ENCODE measurements at regions not wholly inside any gene's neighbourhood (a gene's known extent, or its start where the extent isn't known, plus 50 kb on each side); places are given as distances from the start of the nearest gene placed in this dataset.
A peak's percentile ranks its signal among the peaks of the same experiment; 100 is the strongest.

DNA sequence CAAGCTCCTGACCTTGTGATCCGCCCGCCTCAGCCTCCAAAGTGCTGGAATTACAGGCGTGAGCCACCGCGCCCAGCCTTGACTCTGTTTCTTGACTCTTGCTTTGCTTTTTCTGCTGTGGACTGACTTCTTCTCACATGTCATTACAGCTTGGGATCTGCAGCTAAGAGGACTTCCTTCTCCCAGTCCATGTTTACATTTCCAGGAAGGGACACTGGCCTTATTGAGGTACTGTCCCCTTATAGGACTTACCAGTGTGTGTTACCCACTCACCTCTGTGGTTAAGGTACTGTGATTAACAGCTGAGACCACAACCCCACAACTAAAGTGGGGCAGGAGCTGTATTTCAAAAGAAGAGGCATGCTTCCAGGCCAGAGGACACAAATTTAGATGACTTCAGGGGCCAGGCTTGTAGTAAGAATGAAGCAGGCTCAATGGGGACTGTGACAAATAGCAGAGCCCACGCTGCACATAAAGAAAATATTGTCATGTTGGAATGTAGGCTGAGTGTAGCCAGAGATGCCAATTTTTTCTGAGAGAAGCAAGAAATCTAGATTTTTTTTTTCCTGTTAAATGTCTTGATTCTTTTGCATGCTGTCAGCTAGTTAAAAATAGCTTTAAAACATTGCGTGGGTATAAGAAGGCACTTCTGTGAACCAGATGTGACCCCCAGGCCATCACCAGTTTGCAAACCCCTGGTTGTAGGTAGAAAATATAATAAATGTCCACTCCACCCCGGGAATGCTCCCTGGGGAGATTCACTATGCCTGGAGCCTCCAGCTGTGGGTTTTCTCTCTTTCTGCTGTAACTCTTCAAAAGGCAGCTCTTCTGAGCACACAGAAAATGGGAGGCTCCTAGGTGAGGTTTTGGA is 75.0 kb downstream of the PTPDC1 start:
- no peak for DNase-seq

DNA sequence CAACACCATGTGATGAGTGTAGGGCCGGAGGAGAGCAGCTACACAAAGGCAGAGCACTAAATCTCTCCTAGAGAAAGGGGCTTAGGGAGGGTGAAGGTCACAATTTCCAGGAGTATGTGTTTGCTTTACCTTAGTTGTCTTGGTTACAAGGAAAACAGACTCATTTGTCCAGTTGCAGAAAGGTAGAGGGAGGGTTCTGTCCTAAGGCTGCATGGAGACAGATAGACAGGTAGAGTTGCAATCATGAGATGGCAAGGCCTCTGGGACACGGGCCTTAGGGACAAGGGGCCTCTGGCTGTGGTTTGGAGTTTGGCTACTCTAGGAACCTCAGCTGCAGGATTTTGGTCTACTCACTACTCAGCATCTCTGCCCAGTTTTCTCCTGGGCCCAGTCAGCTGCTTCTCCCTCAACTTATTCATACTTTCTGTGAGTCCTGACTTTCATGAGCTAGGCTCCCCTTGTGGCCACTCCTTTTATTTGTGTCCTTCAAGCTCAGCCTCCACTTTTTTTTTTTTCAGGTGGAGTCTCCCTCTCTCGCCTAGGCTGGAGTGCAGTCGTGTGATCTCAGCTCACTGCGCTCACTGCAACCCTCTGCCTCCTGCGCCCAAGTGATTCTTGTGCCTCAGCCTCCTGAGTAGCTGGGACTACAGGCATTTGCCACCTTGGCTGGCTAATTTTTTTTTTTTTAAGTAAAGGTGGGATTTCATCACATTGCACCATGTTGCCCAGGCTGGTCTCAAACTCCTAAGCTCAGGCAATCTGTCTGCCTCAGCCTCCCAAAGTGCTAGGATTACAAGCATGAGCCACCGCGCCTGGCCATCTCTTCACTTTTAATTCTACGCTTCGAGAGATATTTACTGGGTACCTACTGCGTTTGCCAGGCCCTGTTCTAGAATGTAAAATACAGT is 76.6 kb downstream of the PTPDC1 start:
- DNase-seq = no peak

DNA sequence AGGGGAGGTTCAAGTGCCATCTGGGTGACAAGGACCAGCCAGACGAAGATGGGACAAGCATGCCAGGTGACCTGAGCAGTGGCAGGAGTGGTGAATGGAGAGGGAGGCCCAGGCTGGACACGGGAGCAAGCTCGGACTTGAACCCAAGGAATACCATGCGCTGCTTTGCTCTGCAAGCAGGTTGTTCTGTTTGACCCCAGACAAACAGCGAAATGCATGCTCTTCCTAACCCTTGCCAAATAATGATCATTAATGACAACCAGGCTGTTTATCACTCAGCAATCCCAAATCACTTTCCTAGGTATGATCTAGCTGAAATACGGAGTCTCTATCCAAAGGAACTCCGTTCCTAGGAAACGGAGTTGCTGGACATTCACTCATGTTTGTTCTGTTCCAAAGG is 77.4 kb downstream of the PTPDC1 start:
- DNase-seq = no peak

DNA sequence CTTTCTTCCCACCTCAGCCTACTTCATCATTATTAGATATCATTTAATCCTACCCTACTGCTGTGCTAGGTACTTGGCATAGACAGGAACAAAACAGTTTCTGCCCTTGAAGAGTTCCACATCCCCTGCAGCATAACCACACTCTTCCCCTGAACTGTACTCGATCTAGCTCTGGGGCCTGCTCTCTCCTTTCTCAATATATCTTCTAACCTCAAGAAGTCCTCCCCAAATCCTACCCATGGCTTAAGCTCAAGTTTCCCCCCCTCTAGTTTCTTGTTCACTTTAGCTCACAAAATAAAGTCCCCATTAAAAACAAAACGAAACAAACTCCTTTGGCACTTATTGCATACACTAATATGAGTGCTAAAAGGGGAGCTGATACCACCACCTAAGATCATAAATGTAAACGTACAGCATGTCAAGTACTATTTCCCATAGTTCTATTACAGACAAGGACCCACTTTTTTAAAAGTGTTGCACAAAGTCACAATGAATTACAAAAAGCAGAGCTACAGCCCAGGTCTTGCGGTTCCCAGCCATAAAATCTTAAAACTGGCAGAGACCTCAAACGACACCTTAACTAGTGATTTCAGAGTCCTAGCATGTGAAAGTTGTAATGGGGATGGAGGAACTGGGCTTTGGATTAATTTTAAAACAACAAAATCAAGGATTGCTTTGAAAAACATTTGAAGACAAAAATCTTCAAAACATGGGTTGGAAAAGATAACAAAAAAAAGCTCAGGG is 80.7 kb downstream of the PTPDC1 start:
- no peak for DNase-seq

DNA sequence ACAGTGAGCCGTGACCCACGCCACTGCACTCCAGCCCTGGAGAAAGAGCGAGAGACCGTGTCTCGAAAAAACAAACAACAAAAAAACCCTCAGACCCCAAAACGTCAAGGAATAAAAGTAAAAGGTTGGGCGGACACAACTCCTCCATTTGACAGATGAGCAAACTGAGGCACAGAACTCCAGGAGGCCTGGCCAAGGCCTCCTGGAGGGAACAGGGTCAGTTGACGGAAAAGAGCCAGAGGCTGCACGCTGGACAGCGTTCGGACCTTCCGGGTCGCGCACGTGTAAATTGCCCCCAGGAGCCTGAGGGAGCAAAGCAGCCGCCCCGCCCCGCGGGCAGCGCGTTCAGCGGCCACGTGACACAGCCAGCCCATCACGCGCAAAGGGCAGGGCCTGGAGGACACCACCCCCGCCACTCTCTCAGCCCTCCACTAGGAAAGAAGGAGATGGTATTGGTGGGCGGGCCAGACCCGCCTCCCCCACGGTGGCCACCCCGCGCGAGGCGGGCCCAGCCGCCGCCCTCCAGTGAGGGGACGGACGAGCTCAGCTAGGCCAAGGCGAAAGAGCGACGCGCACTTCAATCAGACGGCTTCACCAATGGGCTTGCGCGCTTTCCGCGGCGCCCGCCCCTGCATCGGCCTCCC is 81.5 kb downstream of the PTPDC1 start:
- DNase-seq = peak; percentile 94 to 97

DNA sequence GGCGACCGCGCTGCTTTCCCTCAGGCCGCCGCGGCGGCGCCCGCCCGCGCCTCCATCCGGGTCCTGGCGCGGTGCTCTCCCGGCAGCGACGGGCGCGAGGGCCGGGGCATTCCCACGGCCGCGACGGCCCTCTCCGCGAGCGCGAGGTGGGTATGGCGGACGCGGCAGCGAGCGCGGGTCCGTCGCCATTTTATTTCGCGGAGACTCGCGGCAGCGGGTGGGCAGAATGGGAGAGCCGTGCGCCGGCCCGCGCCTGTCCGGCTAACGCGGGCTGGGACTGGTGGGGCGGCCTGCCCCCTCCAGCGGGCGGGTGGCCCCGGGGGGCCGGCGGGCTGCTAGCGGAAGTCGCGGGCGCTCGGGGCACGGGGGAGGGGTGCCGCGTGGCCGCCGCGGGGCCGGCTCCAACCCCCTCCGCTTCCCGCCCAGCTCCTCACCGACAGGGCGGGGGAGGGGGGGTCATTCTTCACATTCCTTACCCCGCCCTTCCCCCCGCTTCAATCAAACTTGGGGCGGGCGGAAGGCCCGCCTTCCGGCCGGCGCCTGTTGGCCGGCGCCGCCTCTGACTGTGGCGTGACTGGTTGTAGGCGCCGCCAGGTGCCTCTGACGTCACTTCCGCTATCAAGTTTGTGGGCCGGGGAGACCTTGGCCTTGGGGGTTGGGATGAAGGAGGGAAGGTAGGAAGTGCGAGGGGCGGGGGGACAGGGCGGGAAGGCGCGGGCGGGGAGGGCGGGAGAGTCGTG is 82.1 kb downstream of the PTPDC1 start:
- peak; percentile 92 to 95 for DNase-seq

DNA sequence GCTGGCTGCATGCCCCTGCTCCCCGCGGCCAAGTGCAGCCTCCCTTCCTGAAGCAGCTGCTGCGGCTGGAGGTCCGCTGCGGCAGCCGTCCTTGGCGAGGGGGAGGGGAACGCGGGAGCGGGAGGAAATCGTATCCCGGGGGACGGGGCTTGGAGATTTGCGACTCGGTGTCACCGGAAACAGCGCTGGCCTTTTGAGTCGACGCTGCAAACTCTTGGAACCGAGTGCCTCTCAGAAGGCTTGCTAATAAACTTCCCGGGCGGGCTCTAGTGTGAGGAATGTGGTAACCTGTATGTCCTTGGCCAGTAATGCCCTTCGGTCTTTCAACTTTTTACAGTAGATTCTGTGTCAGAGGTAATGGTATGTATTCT is 82.7 kb downstream of the PTPDC1 start:
- no peak for DNase-seq

DNA sequence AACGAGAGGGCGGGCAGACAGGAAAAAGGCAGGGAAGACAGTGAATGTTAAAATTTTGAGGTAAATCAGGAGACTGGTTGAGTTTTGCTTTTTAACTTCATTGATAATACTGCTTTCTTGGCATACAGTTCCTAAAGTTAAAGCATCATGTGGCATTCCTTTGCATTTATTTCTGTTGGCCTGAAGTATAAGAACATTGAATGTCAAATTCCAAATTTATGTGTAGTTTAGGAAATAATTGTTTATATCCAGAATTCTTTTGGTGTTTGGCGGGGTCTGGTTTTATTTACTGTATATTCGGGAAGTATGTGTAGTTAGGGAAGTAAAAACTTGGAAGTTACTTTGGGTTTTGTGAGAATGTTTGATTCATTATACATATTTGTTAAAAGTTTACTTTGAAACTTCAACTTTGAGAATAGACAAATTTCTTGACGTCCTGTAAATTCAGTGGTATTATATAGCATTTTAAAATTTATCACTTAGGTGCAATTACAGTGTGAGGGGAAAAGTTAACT is 83.2 kb downstream of the PTPDC1 start:
- DNase-seq = no peak

DNA sequence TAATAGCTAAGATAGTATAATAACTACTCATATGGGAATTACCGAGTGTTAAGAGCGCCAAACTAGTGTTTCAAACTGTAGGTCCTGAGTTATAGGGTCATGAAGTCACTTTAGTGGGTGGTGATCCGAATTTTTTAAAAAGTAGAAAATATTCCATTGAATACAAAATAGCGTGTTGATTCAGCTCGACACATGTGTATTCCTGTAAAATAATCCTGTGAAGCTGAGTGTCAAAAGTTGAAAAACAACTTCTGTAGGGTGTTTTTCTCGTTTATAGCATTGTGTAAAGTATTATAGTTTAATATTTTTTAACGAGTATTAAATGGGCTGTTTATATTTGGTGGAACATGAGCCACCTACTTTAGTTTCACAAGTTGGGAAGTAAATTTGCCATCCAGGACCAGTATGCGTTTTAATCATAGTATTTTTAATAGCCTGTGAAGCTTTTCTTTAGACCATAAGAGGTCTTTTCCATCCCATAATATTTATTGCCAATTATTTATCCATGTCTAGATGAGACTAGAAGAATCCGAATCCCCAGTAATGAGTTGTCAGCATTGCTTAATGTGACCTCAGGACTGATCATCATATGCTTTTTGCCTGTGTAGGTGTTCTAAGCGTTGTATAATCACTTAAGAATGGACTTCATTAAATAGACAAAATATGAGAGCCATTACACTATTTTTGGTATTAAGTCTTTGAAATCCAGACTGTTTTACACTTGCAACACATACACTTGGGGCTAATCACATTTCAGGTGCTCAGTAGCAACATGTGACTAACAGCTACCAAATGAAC is 84.1 kb downstream of the PTPDC1 start:
- no peak for DNase-seq

DNA sequence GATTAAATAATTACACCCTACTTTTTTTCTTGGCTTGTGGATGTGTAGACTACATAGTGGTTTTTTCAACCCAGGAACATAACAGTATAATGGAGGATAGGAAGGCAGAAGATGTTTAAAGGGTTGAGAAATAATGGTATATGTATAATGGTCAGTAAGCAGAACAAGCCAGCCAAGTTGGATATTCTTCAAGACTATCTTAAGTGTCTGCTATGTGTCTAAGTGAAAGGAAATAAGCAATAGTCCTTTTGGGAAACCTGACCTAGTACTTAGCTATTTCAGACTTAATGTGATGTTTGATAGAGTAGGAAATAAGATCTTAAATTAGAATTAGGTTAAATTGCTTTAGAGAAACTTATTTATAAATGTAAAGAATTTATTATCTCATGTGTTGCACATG is 85.7 kb downstream of the PTPDC1 start:
- no peak for DNase-seq

DNA sequence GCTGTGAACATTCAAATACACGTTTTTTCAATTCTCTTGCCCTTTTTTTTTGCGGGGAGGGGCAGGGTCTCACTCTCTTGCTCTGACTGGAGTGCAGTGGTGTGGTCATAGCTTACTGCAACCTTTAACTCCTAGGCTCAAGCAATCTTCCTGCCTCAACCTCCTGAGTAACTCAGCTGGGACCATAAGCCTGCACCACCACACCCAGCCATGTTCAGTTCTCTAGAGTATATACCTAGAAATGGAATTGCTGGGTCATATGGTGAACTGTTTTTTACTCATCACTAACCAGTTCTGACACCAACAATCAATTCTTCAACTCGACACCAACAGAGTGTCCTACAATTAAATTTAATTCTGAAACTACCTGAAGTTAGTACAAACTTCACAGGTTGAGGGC is 85.5 kb upstream of the ZNF169 start:
- DNase-seq = peak; percentile 38 to 55

DNA sequence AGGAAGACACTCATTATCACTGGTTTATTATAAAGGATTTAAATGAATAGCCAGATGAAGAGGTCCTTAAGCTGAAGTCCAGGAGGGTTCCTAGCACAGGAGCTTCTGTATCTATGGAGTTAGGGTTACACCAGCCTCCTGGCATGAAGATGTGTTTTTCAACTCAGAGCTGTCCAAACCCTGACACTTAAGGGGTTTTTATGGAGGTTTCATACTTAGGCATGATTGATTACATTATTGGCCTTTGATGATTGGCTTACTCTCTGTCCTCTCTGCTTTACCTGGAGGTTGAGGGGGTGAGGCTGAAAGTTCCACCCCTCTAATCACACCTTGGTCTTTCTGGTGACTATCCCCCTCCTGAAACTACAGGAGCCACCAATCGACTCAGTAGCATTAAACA is 84.9 kb upstream of the ZNF169 start:
- no peak for DNase-seq

DNA sequence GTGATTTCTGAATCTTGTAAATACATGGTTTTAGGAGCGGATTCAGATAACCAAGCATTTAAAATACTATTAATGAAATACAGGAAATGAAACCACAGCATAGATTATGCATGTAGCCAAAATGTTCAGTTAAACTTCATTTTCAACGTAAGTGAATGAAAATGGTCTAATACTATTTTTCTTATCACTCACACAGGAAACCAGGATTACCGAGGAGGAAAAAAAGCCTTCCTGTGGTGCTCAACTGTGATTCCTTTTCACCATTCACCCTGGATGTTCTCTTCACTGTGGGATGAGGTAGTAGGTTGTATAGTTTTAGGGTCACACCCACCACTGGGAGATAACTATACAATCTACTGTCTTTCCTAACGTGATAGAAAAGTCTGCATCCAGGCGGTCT is 83.4 kb upstream of the ZNF169 start:
- no peak for DNase-seq

DNA sequence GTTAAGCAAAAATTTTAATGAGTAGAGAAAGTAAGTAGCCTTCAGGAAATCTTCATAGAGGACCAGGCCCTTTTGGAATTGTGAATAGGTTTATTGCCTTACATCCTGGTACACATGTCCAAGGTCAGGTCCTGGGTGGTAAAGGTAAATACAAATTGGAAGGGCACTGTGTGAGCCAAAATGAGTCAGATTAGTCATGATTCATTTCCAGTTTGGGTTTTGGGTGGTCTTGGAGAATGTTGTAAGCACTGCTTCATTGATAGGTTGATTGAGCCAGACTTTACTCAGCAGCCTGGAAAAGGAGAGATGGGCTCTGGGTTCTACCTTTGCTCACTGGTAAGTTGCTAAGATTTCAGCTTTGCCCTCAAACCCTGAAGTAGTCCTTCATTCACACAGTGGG is 82.5 kb upstream of the ZNF169 start:
- DNase-seq = no peak

DNA sequence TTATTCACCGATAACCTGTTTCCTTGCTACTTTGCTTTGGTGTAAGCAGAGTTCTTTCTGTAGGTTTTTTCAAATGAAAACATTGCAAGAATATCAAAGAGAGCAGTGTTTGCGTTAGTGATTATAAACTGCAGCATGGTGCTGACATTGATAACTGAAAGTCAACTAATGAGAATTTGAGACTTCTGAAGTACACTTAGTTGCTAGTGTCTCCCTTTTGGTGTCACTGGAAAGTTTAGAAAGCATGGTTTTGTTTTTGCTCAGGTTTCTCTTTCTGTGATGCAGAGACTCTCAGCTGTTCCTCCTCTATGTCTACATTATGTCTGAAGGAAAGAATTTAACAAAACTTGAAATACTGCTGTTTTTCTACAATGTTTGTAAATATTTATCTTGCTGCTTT is 80.2 kb upstream of the ZNF169 start:
- no peak for DNase-seq

DNA sequence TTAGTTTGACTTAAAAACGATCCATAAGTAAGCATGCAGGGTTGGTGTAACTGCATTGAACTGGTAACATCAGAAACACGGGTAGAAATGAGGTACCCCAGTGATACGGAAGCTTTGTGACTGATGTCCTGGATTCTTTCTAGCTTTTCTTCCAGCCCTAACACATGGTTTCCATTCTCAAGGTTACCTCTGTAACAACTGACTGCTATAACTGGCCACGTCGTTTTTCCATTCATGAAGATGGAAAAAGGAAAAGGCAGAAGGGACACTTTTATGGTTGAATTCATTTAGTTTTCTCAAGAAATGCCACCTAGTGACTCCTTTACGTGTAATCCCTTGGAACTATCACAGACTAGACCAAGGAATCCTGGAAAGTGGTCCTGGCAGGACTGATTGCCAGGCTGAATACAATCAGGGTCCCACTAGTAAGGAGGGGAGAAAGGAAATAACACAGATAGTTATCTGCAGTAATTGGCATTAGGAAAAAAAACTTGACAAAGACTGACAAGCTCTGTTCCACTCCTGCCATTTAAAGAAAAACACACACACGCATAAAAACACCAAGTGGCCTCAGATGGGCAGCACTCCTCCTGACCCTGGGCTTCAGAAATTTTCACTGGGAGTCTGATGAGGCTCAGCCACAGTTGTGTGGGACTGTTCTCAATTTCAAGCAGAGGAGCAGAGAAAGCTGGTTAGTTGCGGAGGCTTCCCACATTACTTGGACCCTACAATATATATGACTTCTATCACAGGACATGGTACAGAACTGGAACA is 77.5 kb upstream of the ZNF169 start:
- DNase-seq = no peak

DNA sequence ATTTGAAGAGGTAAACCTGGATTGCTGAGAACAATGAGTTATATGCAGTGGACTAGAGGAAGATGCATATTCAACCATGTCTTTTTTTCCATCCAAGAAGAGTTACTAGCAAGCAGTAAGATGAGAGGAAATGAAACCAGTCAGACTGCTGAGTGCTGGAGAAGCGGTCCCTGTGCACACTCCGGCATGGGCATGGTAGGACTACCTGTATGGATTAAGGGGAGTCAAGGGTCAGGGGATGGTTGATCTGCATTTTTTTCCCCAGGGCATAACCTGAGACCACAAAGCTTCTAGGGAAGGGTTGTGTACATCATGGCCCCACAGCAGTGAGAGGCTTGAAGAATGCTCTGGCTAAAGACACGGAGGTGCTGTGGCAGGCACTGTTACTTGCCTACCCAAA is 76.6 kb upstream of the ZNF169 start:
- no peak for DNase-seq

DNA sequence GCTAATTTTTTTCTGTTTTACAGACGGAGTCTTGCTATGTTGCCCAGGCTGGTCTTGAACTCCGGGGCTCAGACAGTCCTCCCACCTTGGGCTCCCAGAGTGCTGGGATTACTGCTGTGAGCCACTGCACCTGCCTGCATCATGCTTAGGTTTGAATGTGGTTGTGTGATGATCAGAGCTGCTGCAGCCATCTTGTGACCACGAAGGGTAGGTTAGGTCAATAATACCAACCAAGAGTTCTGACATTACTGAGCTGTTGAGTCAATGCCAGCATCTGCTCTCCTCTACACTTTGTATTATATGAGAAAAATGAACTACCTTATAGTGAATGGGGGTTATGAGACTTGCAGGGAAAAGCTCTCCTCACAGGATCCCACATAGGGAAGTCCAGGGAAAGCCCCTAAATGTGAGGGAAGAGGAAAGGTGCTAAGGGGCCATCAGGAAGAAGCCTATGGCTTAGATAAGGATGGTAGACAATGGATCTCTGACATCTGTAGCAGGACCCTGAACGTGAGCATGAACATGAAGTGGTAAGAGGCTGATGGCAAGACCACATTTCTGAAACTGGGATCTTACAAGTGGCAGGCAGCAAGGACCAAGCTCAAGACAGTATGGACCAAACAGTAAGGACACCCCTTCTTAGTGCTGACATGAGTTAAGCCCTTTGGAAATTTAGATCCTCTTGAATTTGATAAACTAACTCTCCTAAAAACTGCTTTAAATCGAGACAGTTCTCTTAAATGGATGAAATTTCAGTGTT is 75.7 kb upstream of the ZNF169 start:
- DNase-seq = peak in 1 of 2 experiments; percentile 30

DNA sequence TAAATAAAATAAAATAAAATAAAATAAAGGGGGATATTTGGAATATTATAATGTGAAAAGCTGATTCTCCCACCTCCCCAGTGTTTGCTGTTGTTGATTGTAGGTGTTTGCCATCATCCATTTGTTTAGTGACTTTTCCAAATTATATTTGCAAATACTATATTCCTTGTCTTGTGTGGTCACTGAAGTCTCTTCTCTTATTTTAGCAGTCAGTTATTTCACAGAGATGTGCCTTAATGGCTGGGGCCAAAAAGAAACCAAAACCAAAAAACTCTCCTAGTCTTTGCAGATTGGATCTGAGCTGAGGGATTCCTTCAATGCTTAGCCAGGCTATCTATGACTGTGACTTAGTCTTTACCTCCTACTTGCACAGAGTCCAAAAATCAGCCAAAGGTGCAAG is 70.9 kb upstream of the ZNF169 start:
- no peak for DNase-seq

Data from activated CD4-positive, alpha-beta T cell treated with anti-CD3 and anti-CD28 coated beads, Interleukin-2, amount 50 U/mL, for 48 hours (primary cell).